T-helper 1 cell treated with Interleukin-12 subunit alpha and Interleukin-12 subunit beta and Interleukin-4 antibody, amounts not matched to agents 30 ng/mL and 1 ng/mL, for 36 hours (primary cell): ENCODE measurements at regions not wholly inside any gene's neighbourhood (a gene's known extent, or its start where the extent isn't known, plus 50 kb on each side); places are given as distances from the start of the nearest gene placed in this dataset.

Experiments used
- intact Hi-C: fragments of 100-400 bp; cut with micrococcal nuclease; formaldehyde crosslinking; loops from one replicate; pipeline ENCODE4 v1.15.1; 2024

- intact Hi-C loops = no loop called here
These were observed 208.4 kb upstream of the ZMIZ1 start for GRCh38 chr10:78860260-78860914.

- intact Hi-C loops = no loop called here
These were observed 207.0 kb upstream of the ZMIZ1 start for GRCh38 chr10:78861529-78862327.

- intact Hi-C loops = no loop called here
These were observed 206.5 kb upstream of the ZMIZ1 start for GRCh38 chr10:78862328-78862640.

- intact Hi-C loops = no loop called here
These were observed 205.4 kb upstream of the ZMIZ1 start for GRCh38 chr10:78863140-78863905.

- intact Hi-C loops = no loop called here
These were observed 204.9 kb upstream of the ZMIZ1 start for GRCh38 chr10:78863906-78864239.

GRCh38 chr10:78864761-78865537 lies 203.8 kb upstream of the ZMIZ1 start:
- intact Hi-C loops = no loop called here

GRCh38 chr10:78865538-78865875 lies 203.3 kb upstream of the ZMIZ1 start:
- intact Hi-C loops = no loop called here

- intact Hi-C loops = no loop called here
These were observed 202.6 kb upstream of the ZMIZ1 start for GRCh38 chr10:78865931-78866717.

GRCh38 chr10:78866731-78867554 lies 201.8 kb upstream of the ZMIZ1 start:
- intact Hi-C loops = no loop called here

GRCh38 chr10:78867555-78867939 lies 201.2 kb upstream of the ZMIZ1 start:
- intact Hi-C loops = no loop called here

GRCh38 chr10:78868048-78868447 lies 200.7 kb upstream of the ZMIZ1 start:
- intact Hi-C loops = no loop called here

- intact Hi-C loops = no loop called here
These were observed 200.3 kb upstream of the ZMIZ1 start for GRCh38 chr10:78868456-78868855.

- intact Hi-C loops = no loop called here
These were observed 199.9 kb upstream of the ZMIZ1 start for GRCh38 chr10:78868861-78869260.

- intact Hi-C loops = no loop called here
These were observed 199.0 kb upstream of the ZMIZ1 start for GRCh38 chr10:78869508-78870454.

GRCh38 chr10:78870458-78870857 lies 198.3 kb upstream of the ZMIZ1 start:
- intact Hi-C loops = no loop called here

GRCh38 chr10:78871796-78872195 lies 197.0 kb upstream of the ZMIZ1 start:
- intact Hi-C loops = no loop called here

GRCh38 chr10:78873413-78873812 lies 195.4 kb upstream of the ZMIZ1 start:
- intact Hi-C loops = no loop called here

GRCh38 chr10:78875331-78875877 lies 193.4 kb upstream of the ZMIZ1 start:
- intact Hi-C loops = no loop called here

- intact Hi-C loops = no loop called here
These were observed 192.8 kb upstream of the ZMIZ1 start for GRCh38 chr10:78875932-78876331.
